ENCODE measurements at regions not wholly inside any gene's neighbourhood (a gene's known extent, or its start where the extent isn't known, plus 50 kb on each side); places are given as distances from the start of the nearest gene placed in this dataset.

DNA sequence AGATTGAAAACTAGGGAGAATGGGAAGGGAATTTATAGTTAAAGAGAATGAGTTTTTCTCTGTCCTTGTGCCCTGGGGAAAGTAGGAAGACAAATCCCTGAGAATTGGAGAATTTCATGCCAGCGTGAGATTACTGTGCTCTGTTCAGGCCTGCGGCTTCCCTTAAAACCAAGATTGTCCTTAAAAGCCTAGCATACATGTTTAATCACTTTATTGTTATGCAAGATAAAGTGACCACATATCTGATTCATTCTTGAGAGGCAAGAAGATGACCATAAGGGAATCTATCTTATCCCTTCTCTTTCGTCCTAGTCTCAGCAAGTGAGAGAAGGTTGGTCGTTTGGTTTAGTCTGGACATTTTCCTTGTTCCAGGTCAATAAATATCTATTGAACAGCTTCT is 75.9 kb downstream of the ADCYAP1 start:
- in situ Hi-C loops (cut with MboI; ENCODE audit: low sequenced_read_pairs, unreplicated experiment) = no loop called here
- DNase-seq (ENCODE audit: low spot score) = no peak
- TF ChIP-seq, protein P1, sequence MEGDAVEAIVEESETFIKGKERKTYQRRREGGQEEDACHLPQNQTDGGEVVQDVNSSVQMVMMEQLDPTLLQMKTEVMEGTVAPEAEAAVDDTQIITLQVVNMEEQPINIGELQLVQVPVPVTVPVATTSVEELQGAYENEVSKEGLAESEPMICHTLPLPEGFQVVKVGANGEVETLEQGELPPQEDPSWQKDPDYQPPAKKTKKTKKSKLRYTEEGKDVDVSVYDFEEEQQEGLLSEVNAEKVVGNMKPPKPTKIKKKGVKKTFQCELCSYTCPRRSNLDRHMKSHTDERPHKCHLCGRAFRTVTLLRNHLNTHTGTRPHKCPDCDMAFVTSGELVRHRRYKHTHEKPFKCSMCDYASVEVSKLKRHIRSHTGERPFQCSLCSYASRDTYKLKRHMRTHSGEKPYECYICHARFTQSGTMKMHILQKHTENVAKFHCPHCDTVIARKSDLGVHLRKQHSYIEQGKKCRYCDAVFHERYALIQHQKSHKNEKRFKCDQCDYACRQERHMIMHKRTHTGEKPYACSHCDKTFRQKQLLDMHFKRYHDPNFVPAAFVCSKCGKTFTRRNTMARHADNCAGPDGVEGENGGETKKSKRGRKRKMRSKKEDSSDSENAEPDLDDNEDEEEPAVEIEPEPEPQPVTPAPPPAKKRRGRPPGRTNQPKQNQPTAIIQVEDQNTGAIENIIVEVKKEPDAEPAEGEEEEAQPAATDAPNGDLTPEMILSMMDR (IDR thresholded peaks at IDR 0.05; ENCODE audit: borderline replicate concordance, control extremely low read depth, extremely low read depth, insufficient read depth, missing control alignments) = no peak

DNA sequence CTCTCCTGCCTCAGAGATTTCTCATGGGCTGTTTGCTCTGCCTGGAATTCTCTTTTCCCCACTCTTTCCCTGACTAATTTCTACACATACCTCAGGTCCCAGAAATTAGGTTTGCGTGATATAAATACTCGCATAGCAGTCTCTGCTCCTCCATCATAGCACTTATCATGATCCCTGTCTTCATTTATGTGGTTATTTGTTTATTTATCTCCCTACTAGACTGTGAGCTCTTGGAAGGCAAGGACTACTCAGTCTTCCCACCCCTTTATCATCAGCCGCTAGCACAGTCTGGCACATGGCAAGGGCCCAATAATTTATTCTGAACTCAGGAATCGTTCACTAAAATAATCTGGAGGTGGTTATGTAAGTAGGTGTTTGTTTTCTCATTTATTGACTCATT is 79.3 kb downstream of the ADCYAP1 start:
- TF ChIP-seq, protein P1 (IDR thresholded peaks at IDR 0.05; ENCODE audit: borderline replicate concordance, control extremely low read depth, extremely low read depth, insufficient read depth, missing control alignments) = no peak
- DNase-seq (ENCODE audit: low spot score) = no peak
- in situ Hi-C loops (cut with MboI; ENCODE audit: low sequenced_read_pairs, unreplicated experiment) = no loop called here

DNA sequence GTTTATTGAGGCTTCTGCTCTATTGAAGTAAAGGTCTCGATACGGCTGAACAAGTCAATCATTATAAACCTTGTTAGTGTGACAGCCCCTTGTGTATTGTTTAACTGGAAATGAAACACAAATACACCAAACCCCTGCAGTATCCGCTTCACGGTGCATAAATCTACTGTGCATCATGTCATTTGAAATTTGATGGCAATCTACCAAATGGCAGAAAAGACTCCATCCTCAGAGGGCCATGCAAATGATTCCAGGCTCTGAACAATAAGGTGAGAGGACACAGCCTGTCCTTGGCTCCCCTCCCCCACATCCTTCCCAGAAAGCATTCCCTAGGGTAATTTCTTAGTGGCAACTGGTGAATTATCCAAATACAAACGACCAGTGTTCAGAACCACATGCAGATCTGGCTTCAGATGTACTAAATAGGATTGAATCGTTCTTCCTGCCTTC is 80.6 kb downstream of the ADCYAP1 start:
- TF ChIP-seq, protein P1 (IDR thresholded peaks at IDR 0.05; ENCODE audit: borderline replicate concordance, control extremely low read depth, extremely low read depth, insufficient read depth, missing control alignments) = no peak
- no peak for DNase-seq (ENCODE audit: low spot score)
- in situ Hi-C loops (cut with MboI; ENCODE audit: low sequenced_read_pairs, unreplicated experiment) = no loop called here

DNA sequence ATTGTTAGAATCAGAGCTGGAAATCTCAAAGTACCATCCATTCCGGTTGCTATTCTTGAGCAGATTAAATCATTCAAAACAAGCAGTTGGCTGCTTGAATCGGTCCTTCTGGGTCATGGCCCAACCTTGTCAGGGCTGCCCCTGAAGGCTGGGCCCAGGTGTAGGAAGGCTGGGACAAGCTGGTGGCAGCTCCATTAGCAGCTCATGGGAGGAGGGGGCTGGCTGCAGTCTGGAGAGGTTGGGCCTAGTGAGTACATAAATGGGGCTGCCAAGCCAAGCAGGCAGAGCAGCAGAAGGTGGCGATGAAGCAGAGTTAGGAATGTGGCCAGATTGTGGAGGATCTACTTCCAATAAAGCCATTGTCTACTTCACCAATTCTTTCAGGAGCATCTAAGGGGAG is 81.4 kb downstream of the ADCYAP1 start:
- no peak for DNase-seq (ENCODE audit: low spot score)
- in situ Hi-C loops (cut with MboI; ENCODE audit: low sequenced_read_pairs, unreplicated experiment) = no loop called here
- TF ChIP-seq, protein P1 (IDR thresholded peaks at IDR 0.05; ENCODE audit: borderline replicate concordance, control extremely low read depth, extremely low read depth, insufficient read depth, missing control alignments) = no peak

DNA sequence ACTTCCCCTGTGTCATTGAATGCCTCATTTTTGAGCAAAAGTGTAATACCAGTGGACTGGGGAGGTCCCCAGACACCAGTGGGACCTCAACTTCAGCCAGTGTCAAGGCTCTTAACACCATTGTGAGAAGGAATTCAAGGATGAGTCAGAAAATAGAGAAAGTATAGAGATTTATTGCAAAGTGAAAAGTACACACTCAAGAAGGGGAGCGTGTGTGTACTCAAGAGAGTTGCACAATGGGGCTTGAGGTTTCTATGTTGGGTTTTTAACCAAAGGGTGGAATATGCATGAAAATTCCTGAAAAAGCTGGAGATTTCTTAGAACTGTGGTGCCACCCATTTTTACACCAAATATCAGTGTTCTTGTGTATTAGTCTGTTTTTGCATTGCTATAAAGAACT is 81.9 kb downstream of the ADCYAP1 start:
- TF ChIP-seq, protein P1 (IDR thresholded peaks at IDR 0.05; ENCODE audit: borderline replicate concordance, control extremely low read depth, extremely low read depth, insufficient read depth, missing control alignments) = no peak
- in situ Hi-C loops (cut with MboI; ENCODE audit: low sequenced_read_pairs, unreplicated experiment) = no loop called here
- DNase-seq (ENCODE audit: low spot score) = no peak

DNA sequence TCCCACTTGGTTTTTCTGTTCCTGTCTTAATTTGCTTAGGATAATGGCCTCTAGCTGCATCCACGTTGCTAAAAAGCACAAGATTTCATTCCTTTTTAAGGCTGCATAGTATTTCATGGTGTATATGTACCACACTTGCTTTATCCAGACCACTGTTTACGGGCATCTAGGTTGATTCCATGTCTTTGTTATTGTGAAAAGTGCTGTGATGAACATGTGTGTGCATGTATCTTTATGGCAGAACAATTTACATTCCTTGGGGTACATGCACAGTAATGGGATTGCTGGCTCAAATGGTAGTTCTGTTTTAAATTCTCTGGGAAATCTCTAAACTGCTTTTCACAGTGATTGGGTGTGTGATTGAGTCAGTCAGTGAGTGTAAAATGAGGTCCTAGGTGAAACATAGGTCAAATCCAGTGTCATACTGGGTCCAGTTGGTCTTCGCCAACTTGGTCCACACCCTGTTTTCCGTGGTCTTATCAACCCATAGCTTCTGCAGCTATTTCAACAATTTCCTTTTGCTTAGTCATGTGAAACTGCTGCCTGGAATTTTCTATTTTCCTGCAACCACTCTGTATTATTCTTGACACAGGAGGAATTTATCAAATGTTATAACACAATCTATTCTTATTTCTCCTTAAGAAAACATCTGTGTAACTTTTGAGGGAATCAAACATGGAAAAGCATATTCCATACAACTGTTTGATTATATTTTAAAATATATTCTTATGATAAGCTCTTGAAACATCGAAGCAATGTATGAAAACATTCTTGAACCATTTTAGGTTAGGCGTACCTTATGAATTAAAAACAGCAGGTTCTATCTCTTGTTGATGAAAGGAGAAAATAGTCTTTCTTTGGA is 82.9 kb downstream of the ADCYAP1 start:
- no peak for DNase-seq (ENCODE audit: low spot score)
- in situ Hi-C loops (cut with MboI; ENCODE audit: low sequenced_read_pairs, unreplicated experiment) = no loop called here

More for the DNA sequence above, 82.9 kb downstream of the ADCYAP1 start:
- TF ChIP-seq, protein P1 (IDR thresholded peaks at IDR 0.05; ENCODE audit: borderline replicate concordance, control extremely low read depth, extremely low read depth, insufficient read depth, missing control alignments) = no peak
